Activated naive CD4-positive, alpha-beta T cell treated with Interleukin-2 at 50 U/mL for 16 hours (primary cell): ENCODE measurements at regions not wholly inside any gene's neighbourhood (a gene's known extent, or its start where the extent isn't known, plus 50 kb on each side); places are given as distances from the start of the nearest gene placed in this dataset.
"Not testable (repeated sequence)": the region's sequence is repeated elsewhere in the genome, so short reads cannot be mapped to it uniquely, and the experiment has no call there.

ENCODE experiments used
- DNase-seq: peaks from one replicate; pipeline ENCODE4 v3.0.0-alpha.2; 2020

GRCh38 chr1:83455753-83456152, 543.2 kb downstream of the TTLL7 start:
- not testable (repeated sequence) for DNase-seq

GRCh38 chr1:83445873-83446272, 553.1 kb downstream of the TTLL7 start:
- DNase-seq: not testable (repeated sequence)

- DNase-seq: not testable (repeated sequence)
Observed at GRCh38 chr1:83442412-83442811, 556.5 kb downstream of the TTLL7 start.

GRCh38 chr1:83440586-83440985, 558.3 kb downstream of the TTLL7 start:
- not testable (repeated sequence) for DNase-seq

GRCh38 chr1:83440021-83440420, 558.9 kb downstream of the TTLL7 start:
- not testable (repeated sequence) for DNase-seq

GRCh38 chr1:83438316-83438715, 560.6 kb downstream of the TTLL7 start:
- DNase-seq: not testable (repeated sequence)

- DNase-seq: not testable (repeated sequence)
Observed at GRCh38 chr1:83435336-83435735, 563.6 kb downstream of the TTLL7 start.

- not testable (repeated sequence) for DNase-seq
Observed at GRCh38 chr1:83427566-83427965, 571.4 kb downstream of the TTLL7 start.

GRCh38 chr1:83423382-83423781, 575.5 kb downstream of the TTLL7 start:
- DNase-seq: not testable (repeated sequence)

GRCh38 chr1:83418558-83418957, 580.4 kb downstream of the TTLL7 start:
- no peak for DNase-seq

GRCh38 chr1:83413839-83414107, 585.2 kb downstream of the TTLL7 start:
- not testable (repeated sequence) for DNase-seq

- not testable (repeated sequence) for DNase-seq
Observed at GRCh38 chr1:83410746-83411413, 588.1 kb downstream of the TTLL7 start.

GRCh38 chr1:83406693-83407371, 592.1 kb downstream of the TTLL7 start:
- not testable (repeated sequence) for DNase-seq

- not testable (repeated sequence) for DNase-seq
Observed at GRCh38 chr1:83405789-83406188, 593.1 kb downstream of the TTLL7 start.

GRCh38 chr1:83403500-83403899, 595.4 kb downstream of the TTLL7 start:
- not testable (repeated sequence) for DNase-seq

- not testable (repeated sequence) for DNase-seq
Observed at GRCh38 chr1:83401146-83401545, 597.8 kb downstream of the TTLL7 start.

GRCh38 chr1:83400173-83400572, 598.8 kb downstream of the TTLL7 start:
- not testable (repeated sequence) for DNase-seq

GRCh38 chr1:83398125-83398524, 600.8 kb downstream of the TTLL7 start:
- DNase-seq: not testable (repeated sequence)

- DNase-seq: not testable (repeated sequence)
Observed at GRCh38 chr1:83395130-83395529, 603.8 kb downstream of the TTLL7 start.

- DNase-seq: not testable (repeated sequence)
Observed at GRCh38 chr1:83386946-83387345, 612.0 kb downstream of the TTLL7 start.

GRCh38 chr1:83383107-83383506, 615.8 kb downstream of the TTLL7 start:
- not testable (repeated sequence) for DNase-seq

GRCh38 chr1:83373018-83373417, 625.9 kb downstream of the TTLL7 start:
- not testable (repeated sequence) for DNase-seq

GRCh38 chr1:83369853-83370252, 629.1 kb downstream of the TTLL7 start:
- DNase-seq: not testable (repeated sequence)

GRCh38 chr1:83365320-83365719, 633.6 kb downstream of the TTLL7 start:
- not testable (repeated sequence) for DNase-seq
